Stimulated activated memory B cell treated with anti-CD40 and anti-IgM and Interleukin-4, amounts not matched to agents 10 μg/mL and 1 μg/mL and 100 μg/mL, for 72 hours (primary cell): ENCODE measurements at regions not wholly inside any gene's neighbourhood (a gene's known extent, or its start where the extent isn't known, plus 50 kb on each side); places are given as distances from the start of the nearest gene placed in this dataset.

Experiments
- ATAC-seq: fragments of 150-1000 bp; cut with Tn5 transposase; 2 replicates; pipeline ENCODE4 v1.10.0; 2021
- H3K27ac Mint-ChIP-seq: one replicate; pipeline ENCODE4 v1.8.0; 2022; ENCODE audit warnings: mild to moderate bottlenecking, mixed read lengths
- H3K27me3 Mint-ChIP-seq: one replicate; pipeline ENCODE4 v1.8.0; 2022; ENCODE audit warnings: mixed read lengths
- H3K36me3 Mint-ChIP-seq: one replicate; pipeline ENCODE4 v1.8.0; 2022; ENCODE audit warnings: mixed read lengths
- H3K4me1 Mint-ChIP-seq: one replicate; pipeline ENCODE4 v1.8.0; 2022; ENCODE audit warnings: mixed read lengths
- H3K4me3 Mint-ChIP-seq: one replicate; pipeline ENCODE4 v1.8.0; 2022; ENCODE audit warnings: mild to moderate bottlenecking, moderate library complexity, mixed read lengths
- H3K9me3 Mint-ChIP-seq: one replicate; pipeline ENCODE4 v1.8.0; 2022; ENCODE audit warnings: mixed read lengths

DNA sequence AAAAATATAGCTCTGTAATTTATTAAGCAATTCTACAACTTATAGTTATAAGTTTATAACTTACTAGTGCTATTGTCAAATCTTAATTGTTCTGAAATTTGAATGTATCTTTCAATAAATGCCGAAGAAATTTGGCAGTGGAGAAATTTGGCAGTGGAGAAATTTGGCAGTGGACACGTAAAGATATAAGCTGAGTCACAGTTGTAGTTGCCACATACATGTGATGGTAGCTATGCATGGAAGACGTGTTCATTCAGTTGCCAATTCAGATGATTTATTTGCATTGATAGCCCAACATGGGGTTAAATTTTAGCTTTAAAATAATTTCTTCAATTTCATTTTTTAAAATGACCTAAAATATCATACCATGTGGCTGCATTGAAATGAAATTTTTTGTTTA lies 127.8 kb upstream of the NR4A3 start:
- no peak for ATAC-seq
- no peaks in the 10 kb centered on the region for H3K4me1 Mint-ChIP-seq
- no peak overlapping the region for H3K4me3 Mint-ChIP-seq
- no peaks in the 10 kb centered on the region for H3K36me3 Mint-ChIP-seq
- H3K27me3 Mint-ChIP-seq, result no peaks in the 10 kb centered on the region
- H3K27ac Mint-ChIP-seq, result no peak overlapping the region
- H3K9me3 Mint-ChIP-seq, result no peaks in the 10 kb centered on the region

DNA sequence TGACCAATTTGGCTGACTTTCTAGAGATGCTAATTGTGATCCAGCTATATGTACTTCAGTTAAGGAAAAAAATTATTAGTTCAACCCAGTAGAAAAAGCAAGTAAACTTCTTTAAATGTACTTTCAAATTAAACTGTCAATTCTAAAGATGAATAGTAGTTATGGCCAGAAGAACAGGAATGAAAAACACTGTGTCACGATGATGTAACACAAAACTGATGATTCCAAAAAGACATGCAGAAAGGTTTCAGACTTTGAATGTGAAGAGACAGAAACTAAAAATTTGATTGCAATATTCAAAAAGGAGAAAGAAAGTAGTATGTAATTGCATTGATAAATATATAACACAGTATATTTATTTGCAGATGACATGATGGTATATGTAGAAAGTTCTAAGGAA lies 127.3 kb upstream of the NR4A3 start:
- Mint-ChIP-seq H3K36me3 (no peaks in the 10 kb centered on the region), H3K9me3 (no peaks in the 10 kb centered on the region), H3K27ac (no peak overlapping the region), H3K27me3 (no peaks in the 10 kb centered on the region), H3K4me1 (no peaks in the 10 kb centered on the region), H3K4me3 (no peak overlapping the region)
- no peak for ATAC-seq

DNA sequence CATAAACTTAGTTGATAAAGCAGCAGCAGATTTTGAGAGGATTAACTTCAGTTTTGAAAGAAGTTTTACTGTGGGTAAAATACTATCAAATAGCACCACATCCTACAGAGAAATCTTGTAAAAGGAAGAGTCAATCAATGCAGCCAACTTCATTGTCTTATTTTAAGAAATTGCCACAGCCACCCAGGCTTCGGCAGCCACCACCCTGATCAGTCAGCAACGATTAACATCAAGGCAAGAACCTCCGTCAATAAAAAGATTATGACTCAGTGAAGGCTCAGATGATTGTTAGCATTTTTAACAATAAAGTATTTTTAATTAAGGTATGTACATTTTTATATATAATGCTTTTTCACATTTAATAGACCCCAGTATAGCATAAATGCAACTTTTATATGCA lies 122.3 kb upstream of the NR4A3 start:
- ATAC-seq, result no peak
- Mint-ChIP-seq H3K36me3 (no peaks in the 10 kb centered on the region), H3K27me3 (no peaks in the 10 kb centered on the region), H3K27ac (no peak overlapping the region), H3K4me3 (no peak overlapping the region), H3K4me1 (no peaks in the 10 kb centered on the region), H3K9me3 (no peaks in the 10 kb centered on the region)

DNA sequence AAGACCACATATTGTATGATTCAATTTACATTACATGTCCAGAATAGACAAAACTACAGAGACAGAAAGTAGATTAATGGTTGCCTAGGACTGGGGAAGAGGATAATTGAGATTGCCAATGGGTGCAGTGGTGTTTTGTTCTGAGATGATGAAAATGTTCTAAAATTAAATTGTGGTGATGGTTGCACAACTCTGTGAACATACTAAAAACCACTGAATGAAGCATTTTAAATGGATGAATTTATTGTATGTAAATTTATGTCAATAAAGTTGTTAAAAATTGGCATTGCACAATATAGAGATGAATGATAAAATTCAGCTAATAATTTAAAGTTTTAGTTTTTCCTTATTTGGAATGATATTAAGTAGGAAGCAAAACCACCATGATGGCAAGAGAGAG lies 109.5 kb upstream of the NR4A3 start:
- no peak for ATAC-seq
- H3K4me1 Mint-ChIP-seq, result peaks cover 10% of the 10 kb centered on the region

DNA sequence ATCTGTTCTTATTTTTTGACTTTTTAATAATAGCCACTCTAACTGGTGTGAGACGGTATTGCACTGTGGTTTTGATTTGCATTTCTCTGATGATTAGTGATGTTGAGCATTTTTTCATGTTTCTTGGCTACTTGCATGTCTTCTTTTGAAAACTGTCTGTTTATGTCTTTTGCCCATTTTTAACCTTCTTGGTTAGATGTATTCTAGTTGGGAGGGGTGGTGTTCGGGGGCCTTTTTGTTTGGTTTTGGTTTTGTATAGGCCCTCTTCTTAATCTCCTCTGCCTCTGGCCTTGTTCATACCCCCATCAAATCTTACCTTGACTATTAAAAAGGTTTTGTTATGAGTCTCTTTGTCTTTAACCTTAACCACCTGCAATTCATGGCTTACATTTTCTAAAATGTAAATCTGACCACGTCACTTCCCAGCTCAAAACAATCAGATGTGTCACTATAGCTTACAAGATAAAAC lies 107.8 kb upstream of the NR4A3 start:
- Mint-ChIP-seq H3K9me3 (no peaks in the 10 kb centered on the region), H3K36me3 (no peaks in the 10 kb centered on the region), H3K27ac (peak overlapping the region; percentile 61), H3K4me3 (no peak overlapping the region), H3K4me1 (peaks cover 10% of the 10 kb centered on the region), H3K27me3 (no peaks in the 10 kb centered on the region)
- ATAC-seq, result peak; percentile 63

More for the DNA sequence above, 109.5 kb upstream of the NR4A3 start:
- Mint-ChIP-seq H3K9me3 (no peaks in the 10 kb centered on the region), H3K27ac (no peak overlapping the region), H3K4me3 (no peak overlapping the region), H3K36me3 (no peaks in the 10 kb centered on the region), H3K27me3 (no peaks in the 10 kb centered on the region)

DNA sequence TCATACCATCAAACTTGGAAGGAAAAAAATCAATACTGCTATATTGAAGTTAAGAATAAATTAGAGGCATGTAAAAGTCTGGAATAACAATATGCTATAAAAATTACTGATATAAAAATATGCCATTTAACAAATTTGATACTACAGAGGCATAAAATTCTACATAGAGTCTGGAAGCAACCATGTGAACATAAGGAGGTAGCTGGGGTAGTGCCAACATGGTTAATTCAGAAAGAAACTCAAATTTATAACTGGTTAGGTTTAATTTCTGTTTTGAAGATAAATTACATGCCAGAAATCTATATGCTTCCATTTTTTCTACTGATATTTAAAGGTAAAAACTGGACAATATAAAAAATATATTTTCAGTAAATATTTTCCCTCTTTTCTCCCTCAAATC lies 103.1 kb upstream of the NR4A3 start:
- H3K27ac Mint-ChIP-seq, result no peak overlapping the region
- H3K4me3 Mint-ChIP-seq, result no peak overlapping the region
- no peaks in the 10 kb centered on the region for H3K27me3 Mint-ChIP-seq
- no peak for ATAC-seq
- H3K9me3 Mint-ChIP-seq, result no peaks in the 10 kb centered on the region
- H3K36me3 Mint-ChIP-seq, result no peaks in the 10 kb centered on the region
- H3K4me1 Mint-ChIP-seq, result peaks cover 27% of the 10 kb centered on the region

DNA sequence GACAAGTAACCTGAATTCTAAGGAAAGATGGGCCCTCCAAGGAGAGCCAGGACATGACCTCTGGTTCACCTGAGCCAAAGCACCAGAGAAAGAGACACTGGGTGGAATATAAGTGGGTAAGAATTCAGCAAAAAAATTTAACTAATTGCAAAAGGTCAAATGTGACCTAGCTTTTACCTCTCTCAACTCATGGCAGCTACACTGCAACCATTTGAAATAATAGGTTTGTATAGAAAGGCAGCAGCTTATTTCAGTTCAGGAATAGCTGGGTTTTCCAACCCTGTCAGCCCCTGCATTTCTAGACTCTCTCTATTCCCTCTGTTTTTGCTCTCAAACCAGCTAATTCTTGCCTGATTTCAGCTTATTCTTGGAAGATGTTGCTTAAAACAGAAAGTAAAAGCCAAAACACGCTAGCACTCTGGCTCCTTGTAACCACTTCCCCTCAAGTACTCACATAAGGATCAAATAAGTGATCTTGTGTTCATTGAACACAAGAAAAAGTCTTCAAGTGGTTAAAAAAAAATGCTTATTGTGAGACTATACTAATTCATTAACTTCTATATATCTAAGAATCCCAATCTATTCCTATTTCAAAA lies 101.1 kb upstream of the NR4A3 start:
- peak overlapping the region; percentile 73 for H3K4me3 Mint-ChIP-seq
- H3K27ac Mint-ChIP-seq, result peak overlapping the region; percentile 94
- no peaks in the 10 kb centered on the region for H3K36me3 Mint-ChIP-seq
- no peaks in the 10 kb centered on the region for H3K9me3 Mint-ChIP-seq
- ATAC-seq, result peak; percentile 55
- H3K27me3 Mint-ChIP-seq, result no peaks in the 10 kb centered on the region
- H3K4me1 Mint-ChIP-seq, result peaks cover 20% of the 10 kb centered on the region

DNA sequence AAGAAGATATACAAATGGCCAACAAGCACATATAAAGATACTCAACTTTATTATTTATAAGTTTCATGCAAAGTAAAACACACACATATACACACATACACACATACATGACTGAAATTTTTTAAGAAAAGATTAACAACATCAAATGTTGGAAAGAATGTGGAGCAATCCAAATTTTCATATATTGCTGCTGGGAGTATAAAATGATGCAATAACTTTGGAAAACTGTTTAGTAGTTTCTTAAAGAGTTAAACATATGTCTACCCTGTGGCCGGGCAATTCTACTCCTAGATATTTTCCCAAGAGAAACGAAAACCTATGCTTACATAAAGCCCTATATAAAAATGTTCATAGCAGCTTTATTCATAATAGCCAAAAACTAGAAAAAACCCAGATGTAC lies 99.8 kb upstream of the NR4A3 start:
- Mint-ChIP-seq H3K4me3 (no peak overlapping the region), H3K36me3 (no peaks in the 10 kb centered on the region), H3K27me3 (no peaks in the 10 kb centered on the region), H3K4me1 (peaks cover 20% of the 10 kb centered on the region), H3K27ac (no peak overlapping the region), H3K9me3 (no peaks in the 10 kb centered on the region)
- ATAC-seq, result no peak

DNA sequence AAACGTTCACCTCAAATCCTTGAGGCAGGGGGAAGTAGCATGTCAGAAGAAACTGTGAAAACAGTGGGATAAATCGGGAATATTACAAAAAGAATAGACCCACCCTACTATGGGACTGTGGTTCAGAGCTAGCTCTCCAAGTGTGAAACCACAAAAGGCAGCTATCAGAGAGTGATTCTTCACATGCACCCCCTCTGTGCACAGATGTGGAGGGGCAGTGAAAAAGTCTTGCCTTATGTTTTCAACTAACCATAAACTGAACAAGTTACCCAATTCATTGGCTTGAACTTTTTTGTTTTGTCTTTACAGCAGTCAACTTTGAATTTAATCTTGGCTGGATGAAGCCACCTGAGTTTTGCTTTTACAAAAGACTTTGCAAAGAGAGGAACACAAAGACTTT lies 98.8 kb upstream of the NR4A3 start:
- ATAC-seq, result peak; percentile 56
- Mint-ChIP-seq H3K4me3 (no peak overlapping the region), H3K4me1 (peaks cover 20% of the 10 kb centered on the region), H3K36me3 (no peaks in the 10 kb centered on the region), H3K27ac (no peak overlapping the region), H3K9me3 (no peaks in the 10 kb centered on the region), H3K27me3 (no peaks in the 10 kb centered on the region)

DNA sequence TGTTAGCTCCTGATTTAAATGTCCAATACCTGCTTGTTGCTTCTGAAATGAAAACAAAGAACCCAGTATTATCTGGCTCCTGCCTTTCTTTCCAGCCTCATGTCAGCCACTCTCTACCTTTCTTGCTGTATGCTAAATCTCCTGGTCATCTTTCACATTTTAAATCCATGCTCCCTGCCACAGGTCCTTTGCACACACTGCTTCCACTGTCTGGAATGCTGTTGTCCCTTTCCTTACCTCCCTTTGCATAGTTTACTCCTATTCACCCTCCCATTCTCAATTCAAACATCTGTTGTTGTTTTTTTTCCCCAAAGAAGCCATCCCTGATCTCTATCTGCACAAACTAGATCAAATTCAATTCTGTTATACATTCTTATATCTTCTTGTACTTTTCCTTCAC lies 97.0 kb upstream of the NR4A3 start:
- Mint-ChIP-seq H3K4me3 (no peak overlapping the region), H3K36me3 (no peaks in the 10 kb centered on the region), H3K27me3 (no peaks in the 10 kb centered on the region), H3K9me3 (no peaks in the 10 kb centered on the region), H3K4me1 (peaks cover 15% of the 10 kb centered on the region), H3K27ac (no peak overlapping the region)
- ATAC-seq, result no peak

DNA sequence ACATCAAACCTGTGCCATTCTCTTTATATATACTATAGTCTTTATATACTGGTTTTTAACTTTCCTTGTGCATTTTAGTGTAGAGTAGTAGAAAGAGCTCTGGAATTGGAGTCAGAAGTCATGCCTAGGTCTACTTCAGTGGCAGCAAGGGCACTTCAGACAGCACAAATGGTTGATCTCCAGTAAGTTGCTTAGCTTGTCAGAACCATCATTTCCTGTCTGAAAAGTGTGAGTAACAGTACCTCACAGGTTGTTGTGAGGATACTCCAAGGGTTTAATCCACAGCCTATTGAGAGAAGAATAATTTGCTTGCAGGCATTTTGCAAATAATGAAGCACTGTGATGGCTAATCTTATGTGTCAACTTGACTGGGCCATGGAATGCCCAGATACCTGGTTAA lies 95.8 kb upstream of the NR4A3 start:
- Mint-ChIP-seq H3K9me3 (no peaks in the 10 kb centered on the region), H3K27ac (no peak overlapping the region), H3K4me3 (no peak overlapping the region), H3K4me1 (peaks cover 3% of the 10 kb centered on the region), H3K27me3 (no peaks in the 10 kb centered on the region), H3K36me3 (no peaks in the 10 kb centered on the region)
- ATAC-seq, result no peak

DNA sequence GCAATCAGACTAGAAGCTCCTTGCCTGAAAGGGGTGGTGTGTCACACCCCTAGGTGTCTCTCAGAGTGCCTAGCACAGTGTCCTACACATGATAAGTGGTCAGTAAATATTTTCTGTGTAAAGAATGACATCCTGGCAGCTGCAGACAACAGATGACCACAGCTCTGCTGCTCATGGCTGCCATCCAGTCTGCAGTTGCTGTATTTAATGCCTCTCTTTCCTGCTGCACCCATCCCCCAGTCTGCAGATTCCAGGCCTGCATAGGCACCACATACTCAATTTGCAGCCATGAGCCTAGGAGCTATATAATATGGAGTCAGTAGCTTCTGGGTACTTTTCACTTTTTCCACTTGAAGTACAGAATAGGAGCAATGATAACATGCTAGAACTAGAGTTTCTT lies 94.9 kb upstream of the NR4A3 start:
- Mint-ChIP-seq H3K27ac (no peak overlapping the region), H3K9me3 (no peaks in the 10 kb centered on the region), H3K36me3 (no peaks in the 10 kb centered on the region), H3K4me1 (no peaks in the 10 kb centered on the region), H3K27me3 (no peaks in the 10 kb centered on the region), H3K4me3 (no peak overlapping the region)
- ATAC-seq, result no peak

DNA sequence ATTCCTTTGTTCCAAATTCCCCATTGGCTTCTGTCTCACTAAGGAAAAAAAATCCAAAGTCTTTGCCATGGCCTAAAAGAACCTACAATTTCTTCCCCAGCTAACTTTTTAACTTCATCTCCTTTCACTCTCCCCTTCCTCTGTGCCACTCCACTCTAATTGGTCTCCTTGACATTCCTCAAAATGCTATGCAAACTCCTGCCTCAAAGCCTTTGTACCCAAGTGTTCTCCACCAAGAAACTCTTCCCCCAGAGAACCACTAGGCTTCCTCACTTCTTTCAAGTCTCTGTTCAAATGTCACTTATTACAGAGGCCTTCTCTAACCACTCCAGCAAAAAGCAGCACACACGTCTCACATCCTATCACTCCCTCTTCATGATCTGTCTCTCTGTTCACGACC lies 91.6 kb upstream of the NR4A3 start:
- H3K4me1 Mint-ChIP-seq, result peaks cover 7% of the 10 kb centered on the region
- no peak overlapping the region for H3K4me3 Mint-ChIP-seq
- no peaks in the 10 kb centered on the region for H3K9me3 Mint-ChIP-seq
- H3K27ac Mint-ChIP-seq, result peak overlapping the region; percentile 1
- no peaks in the 10 kb centered on the region for H3K27me3 Mint-ChIP-seq
- no peaks in the 10 kb centered on the region for H3K36me3 Mint-ChIP-seq
- ATAC-seq, result no peak

DNA sequence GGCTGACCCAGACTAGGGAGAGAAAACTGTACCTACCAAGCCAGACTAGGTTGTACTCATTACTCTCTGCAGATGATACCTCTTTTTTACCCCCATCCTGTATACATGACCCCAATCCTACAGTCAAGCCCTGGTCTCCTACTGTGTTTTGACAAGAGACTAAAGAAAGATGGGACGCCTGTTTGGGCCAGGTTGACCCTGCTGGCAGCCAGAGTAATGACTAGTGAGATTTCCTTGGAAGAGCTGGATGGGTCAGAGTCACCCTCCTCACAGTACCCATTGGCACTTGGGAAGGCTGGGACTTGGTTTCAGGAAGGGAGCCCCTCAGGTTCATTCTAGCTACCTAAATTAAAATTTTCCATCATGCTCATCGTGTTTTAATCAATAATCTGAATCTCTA lies 89.7 kb upstream of the NR4A3 start:
- no peak overlapping the region for H3K27ac Mint-ChIP-seq
- no peak overlapping the region for H3K4me3 Mint-ChIP-seq
- no peaks in the 10 kb centered on the region for H3K36me3 Mint-ChIP-seq
- no peaks in the 10 kb centered on the region for H3K9me3 Mint-ChIP-seq
- peaks cover 7% of the 10 kb centered on the region for H3K4me1 Mint-ChIP-seq
- H3K27me3 Mint-ChIP-seq, result peaks cover 2% of the 10 kb centered on the region
- ATAC-seq, result no peak

DNA sequence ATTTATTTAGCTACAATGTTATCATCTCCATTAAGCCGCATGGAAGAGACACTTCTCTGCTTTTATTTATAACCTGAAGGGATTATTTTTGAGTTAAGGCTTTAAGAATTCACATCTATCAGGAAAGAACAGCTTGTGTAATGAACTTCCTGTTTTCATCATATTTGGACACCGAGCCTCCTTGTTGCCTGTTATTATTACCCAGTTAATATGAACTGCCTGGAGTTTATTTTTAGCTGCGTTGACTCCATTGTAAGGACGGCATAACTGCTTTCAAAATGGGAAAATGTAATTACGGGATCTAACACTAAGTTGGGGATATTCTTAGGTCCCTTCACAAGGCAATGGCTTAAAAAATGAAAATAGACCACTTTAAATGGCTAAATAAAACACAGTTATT lies 89.0 kb upstream of the NR4A3 start:
- H3K36me3 Mint-ChIP-seq, result no peaks in the 10 kb centered on the region
- H3K27me3 Mint-ChIP-seq, result peaks cover 9% of the 10 kb centered on the region
- H3K9me3 Mint-ChIP-seq, result no peaks in the 10 kb centered on the region
- H3K27ac Mint-ChIP-seq, result peak overlapping the region; percentile 33
- H3K4me1 Mint-ChIP-seq, result peaks cover 7% of the 10 kb centered on the region
- ATAC-seq, result no peak
- H3K4me3 Mint-ChIP-seq, result peak overlapping the region; percentile 17

DNA sequence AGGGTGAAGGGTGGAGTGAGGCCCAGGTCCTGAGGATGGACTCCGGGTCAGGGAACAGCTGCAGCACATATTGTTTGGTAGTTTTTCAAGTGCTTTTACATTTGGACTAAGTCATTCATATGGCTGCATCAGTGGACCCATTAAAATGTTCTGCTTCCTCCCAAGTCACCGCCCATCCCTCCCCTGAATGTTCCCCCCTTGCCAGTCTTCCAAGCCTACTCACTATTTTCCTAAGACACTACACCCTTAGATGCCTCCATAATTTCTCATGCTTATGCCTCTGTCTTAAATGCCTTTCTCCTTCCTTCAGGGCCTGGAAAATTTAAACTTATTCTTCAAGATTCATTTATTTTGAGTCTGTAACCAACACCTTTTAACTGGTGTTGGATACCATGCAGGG lies 86.6 kb upstream of the NR4A3 start:
- H3K27ac Mint-ChIP-seq, result no peak overlapping the region
- H3K36me3 Mint-ChIP-seq, result no peaks in the 10 kb centered on the region
- no peak overlapping the region for H3K4me3 Mint-ChIP-seq
- no peak for ATAC-seq
- H3K9me3 Mint-ChIP-seq, result no peaks in the 10 kb centered on the region
- peaks cover 7% of the 10 kb centered on the region for H3K4me1 Mint-ChIP-seq
- peaks cover 12% of the 10 kb centered on the region for H3K27me3 Mint-ChIP-seq

DNA sequence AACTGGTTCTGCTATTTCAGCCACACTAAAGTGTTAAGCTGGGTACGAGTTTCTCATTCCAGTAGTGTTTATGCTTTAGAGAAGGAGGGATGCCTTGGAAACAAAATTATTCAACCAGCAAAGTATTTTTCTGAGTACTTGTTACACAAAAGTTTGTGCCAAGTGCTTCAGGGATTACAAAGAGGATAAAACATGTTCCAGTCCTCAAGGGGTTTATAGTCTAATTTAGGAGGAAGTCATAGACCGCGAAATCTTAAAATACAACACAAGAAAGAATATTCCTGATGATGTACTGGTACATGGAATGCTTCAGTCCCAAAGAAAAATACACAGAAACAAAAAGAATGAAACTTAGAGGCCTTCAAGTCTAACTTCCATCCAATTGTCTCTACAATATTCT lies 85.4 kb upstream of the NR4A3 start:
- Mint-ChIP-seq H3K27me3 (peaks cover 12% of the 10 kb centered on the region), H3K4me1 (peaks cover 7% of the 10 kb centered on the region), H3K9me3 (no peaks in the 10 kb centered on the region), H3K4me3 (no peak overlapping the region), H3K27ac (no peak overlapping the region), H3K36me3 (no peaks in the 10 kb centered on the region)
- no peak for ATAC-seq
